ENCODE measurements at regions not wholly inside any gene's neighbourhood (a gene's known extent, or its start where the extent isn't known, plus 50 kb on each side); places are given as distances from the start of the nearest gene placed in this dataset.
"Not testable (repeated sequence)": the region's sequence is repeated elsewhere in the genome, so short reads cannot be mapped to it uniquely, and the experiment has no call there.

GRCh38 chr2:90292451-90292850 lies 1601.0 kb downstream of the RPIA start:
- not testable (repeated sequence) for H3K9me3 ChIP-seq (ENCODE audit: control insufficient read depth, low read length); H3K9ac ChIP-seq; H3K79me2 ChIP-seq

GRCh38 chr2:90293224-90293623 lies 1601.8 kb downstream of the RPIA start:
- not testable (repeated sequence) for H3K36me3 ChIP-seq (ENCODE audit: control insufficient read depth, insufficient read depth, low read length); H3K4me1 ChIP-seq; H3K27ac ChIP-seq; H3K4me2 ChIP-seq (ENCODE audit: low read length); H2AFZ ChIP-seq; H3K79me2 ChIP-seq; H3K9ac ChIP-seq; H3K9me3 ChIP-seq (ENCODE audit: control insufficient read depth, low read length); H3K27me3 ChIP-seq (ENCODE audit: control insufficient read depth, insufficient read depth, low read length); H3K4me3 ChIP-seq (ENCODE audit: low read depth, low read length)

More at GRCh38 chr2:90292451-90292850, 1601.0 kb downstream of the RPIA start:
- not testable (repeated sequence) for H2AFZ ChIP-seq; H3K27me3 ChIP-seq (ENCODE audit: control insufficient read depth, insufficient read depth, low read length); H3K4me1 ChIP-seq; H3K27ac ChIP-seq; H3K36me3 ChIP-seq (ENCODE audit: control insufficient read depth, insufficient read depth, low read length); H3K4me3 ChIP-seq (ENCODE audit: low read depth, low read length); H3K4me2 ChIP-seq (ENCODE audit: low read length)

DNA sequence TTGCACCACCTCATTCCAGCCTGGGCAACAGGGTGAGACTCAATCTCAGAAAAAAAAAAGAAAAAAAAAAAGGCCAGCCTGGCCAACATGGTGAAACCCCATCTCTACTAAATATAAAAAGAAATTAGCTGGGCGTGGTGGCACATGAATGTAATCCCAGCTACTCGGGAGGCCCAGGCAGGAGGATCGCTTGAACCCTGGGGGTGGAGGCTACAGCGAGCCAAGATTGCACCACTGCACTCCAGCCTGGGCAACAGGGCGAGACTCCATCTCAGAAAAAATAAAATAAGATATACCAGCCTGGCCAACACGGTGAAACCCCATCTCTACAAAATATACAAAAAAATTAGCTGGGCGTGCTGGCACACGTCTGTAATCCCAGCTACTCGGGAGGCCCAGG lies 1602.3 kb downstream of the RPIA start:
- not testable (repeated sequence) for H3K27me3 ChIP-seq (ENCODE audit: control insufficient read depth, insufficient read depth, low read length); H3K9me3 ChIP-seq (ENCODE audit: control insufficient read depth, low read length); H3K79me2 ChIP-seq; H3K4me1 ChIP-seq; H3K36me3 ChIP-seq (ENCODE audit: control insufficient read depth, insufficient read depth, low read length); H3K9ac ChIP-seq; H3K4me3 ChIP-seq (ENCODE audit: low read depth, low read length); H3K4me2 ChIP-seq (ENCODE audit: low read length); H2AFZ ChIP-seq; H3K27ac ChIP-seq

DNA sequence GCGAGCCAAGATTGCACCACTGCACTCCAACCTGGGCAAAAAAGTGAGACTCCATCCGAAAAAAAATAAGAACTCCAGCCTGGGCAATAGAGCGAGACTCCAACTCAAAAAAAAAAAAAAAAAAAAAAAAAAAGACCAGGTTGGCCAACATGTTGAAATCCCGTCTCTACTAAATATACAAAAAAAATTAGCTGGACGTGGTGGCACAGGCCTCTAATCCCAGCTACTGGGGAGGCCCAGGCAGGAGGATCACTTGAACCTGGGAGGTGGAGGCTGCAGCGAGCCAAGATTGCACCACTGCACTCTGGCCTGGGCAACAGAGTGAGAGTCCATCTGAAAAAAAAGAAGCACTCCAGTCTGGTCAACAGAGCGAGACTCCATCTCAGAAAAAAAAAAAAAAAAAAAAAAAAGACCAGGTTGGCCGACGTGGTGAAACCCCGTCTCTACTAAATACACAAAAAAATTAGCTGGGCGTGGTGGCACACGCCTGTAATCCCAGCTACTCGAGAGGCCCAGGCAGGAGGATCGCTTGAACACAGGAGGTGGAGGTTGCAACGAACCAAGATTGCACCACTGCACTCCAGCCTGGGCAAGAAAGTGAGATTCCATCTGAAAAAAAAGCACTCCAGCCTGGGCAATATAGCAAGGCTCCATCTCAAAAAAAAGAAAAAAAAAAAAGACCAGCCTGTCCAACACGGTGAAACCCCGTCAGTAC lies 1603.7 kb downstream of the RPIA start:
- not testable (repeated sequence) for H3K9ac ChIP-seq; H3K4me3 ChIP-seq (ENCODE audit: low read depth, low read length); H3K27ac ChIP-seq; H3K4me1 ChIP-seq; H3K4me2 ChIP-seq (ENCODE audit: low read length); H2AFZ ChIP-seq; H3K79me2 ChIP-seq; H3K9me3 ChIP-seq (ENCODE audit: control insufficient read depth, low read length); H3K36me3 ChIP-seq (ENCODE audit: control insufficient read depth, insufficient read depth, low read length); H3K27me3 ChIP-seq (ENCODE audit: control insufficient read depth, insufficient read depth, low read length)

DNA sequence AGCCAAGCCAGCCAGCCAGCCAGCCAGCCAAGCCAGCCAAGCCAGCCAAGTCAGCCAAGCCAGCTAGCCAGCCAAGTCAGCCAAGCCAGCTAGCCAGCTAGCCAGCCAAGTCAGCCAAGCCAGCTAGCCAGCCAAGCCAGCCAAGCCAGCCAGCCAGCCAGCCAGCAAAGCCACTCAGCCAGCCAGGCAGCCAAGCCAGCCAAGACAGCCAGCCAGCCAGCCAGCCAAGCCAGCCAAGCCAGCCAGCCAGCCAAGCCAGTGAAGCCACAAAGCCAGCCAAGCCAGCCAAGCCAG lies 1605.0 kb downstream of the RPIA start:
- not testable (repeated sequence) for H3K27me3 ChIP-seq (ENCODE audit: control insufficient read depth, insufficient read depth, low read length); H3K9me3 ChIP-seq (ENCODE audit: control insufficient read depth, low read length); H3K27ac ChIP-seq; H3K4me1 ChIP-seq; H3K9ac ChIP-seq; H3K4me3 ChIP-seq (ENCODE audit: low read depth, low read length); H3K79me2 ChIP-seq; H3K36me3 ChIP-seq (ENCODE audit: control insufficient read depth, insufficient read depth, low read length); H2AFZ ChIP-seq; H3K4me2 ChIP-seq (ENCODE audit: low read length)

- H3K79me2 ChIP-seq; H3K27me3 ChIP-seq (ENCODE audit: control insufficient read depth, insufficient read depth, low read length); H3K9ac ChIP-seq; H3K9me3 ChIP-seq (ENCODE audit: control insufficient read depth, low read length); H3K4me1 ChIP-seq; H3K27ac ChIP-seq; H2AFZ ChIP-seq; H3K4me3 ChIP-seq (ENCODE audit: low read depth, low read length); H3K36me3 ChIP-seq (ENCODE audit: control insufficient read depth, insufficient read depth, low read length); H3K4me2 ChIP-seq (ENCODE audit: low read length): not testable (repeated sequence)
Measured at GRCh38 chr2:90297701-90298100, 1606.2 kb downstream of the RPIA start.

DNA sequence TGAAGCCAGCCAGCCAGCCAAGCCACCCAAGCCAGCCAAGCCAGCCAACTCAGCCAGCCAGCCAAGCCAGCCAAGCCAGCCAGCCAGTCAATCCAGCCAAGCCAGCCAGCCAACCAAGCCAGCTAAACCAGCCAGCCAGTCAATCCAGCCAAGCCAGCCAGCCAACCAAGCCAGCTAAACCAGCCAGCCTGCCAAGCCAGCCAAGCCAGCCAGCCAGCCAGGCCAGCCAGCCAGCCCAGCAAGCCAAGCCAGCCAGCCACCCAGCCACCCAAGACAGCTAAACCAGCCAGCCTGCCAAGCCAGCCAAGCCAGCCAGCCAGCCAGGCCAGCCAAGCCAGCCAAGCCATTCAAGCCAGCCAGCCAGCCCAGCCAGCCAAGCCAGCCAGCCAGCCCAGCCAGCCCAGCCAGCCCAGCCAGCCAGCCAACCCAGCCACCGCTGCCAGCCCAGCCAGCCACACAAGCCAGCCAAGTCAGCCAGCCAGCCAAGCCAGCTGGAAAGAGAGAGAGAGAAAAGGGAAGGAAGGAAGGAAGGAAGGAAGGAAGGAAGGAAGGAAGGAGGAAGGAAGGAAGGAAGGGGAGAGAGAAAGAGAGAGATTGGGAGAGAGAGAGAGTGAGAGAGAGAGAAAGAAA lies 1606.8 kb downstream of the RPIA start:
- not testable (repeated sequence) for H3K27me3 ChIP-seq (ENCODE audit: control insufficient read depth, insufficient read depth, low read length); H3K4me1 ChIP-seq; H3K4me2 ChIP-seq (ENCODE audit: low read length); H3K9ac ChIP-seq; H3K79me2 ChIP-seq; H3K9me3 ChIP-seq (ENCODE audit: control insufficient read depth, low read length); H3K4me3 ChIP-seq (ENCODE audit: low read depth, low read length); H2AFZ ChIP-seq; H3K36me3 ChIP-seq (ENCODE audit: control insufficient read depth, insufficient read depth, low read length); H3K27ac ChIP-seq

GRCh38 chr2:90298983-90299382 lies 1607.5 kb downstream of the RPIA start:
- not testable (repeated sequence) for H2AFZ ChIP-seq; H3K79me2 ChIP-seq; H3K4me2 ChIP-seq (ENCODE audit: low read length); H3K4me1 ChIP-seq; H3K36me3 ChIP-seq (ENCODE audit: control insufficient read depth, insufficient read depth, low read length); H3K9me3 ChIP-seq (ENCODE audit: control insufficient read depth, low read length); H3K9ac ChIP-seq; H3K4me3 ChIP-seq (ENCODE audit: low read depth, low read length); H3K27ac ChIP-seq; H3K27me3 ChIP-seq (ENCODE audit: control insufficient read depth, insufficient read depth, low read length)

DNA sequence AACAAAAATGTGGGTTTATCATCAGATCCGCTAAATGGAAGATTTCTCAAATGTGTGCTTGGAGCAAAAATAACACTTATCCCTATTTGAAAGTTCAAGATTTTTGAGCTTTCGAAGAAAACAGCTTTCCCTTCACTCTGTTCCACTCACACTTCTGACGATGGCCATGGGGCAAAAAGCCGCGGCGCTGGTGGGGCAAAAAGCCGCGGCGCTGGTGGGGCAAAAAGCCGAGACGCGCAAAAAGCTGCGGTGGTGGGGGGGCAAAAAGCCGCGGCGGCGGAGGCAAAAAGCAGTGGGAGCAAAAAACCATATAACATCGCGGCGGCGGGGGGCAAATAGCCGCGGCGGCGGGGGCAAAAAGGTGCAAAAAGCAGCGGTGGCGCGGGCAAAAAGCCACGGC lies 1631.5 kb downstream of the RPIA start:
- not testable (repeated sequence) for H3K4me2 ChIP-seq (ENCODE audit: low read length); H3K4me1 ChIP-seq; H3K9me3 ChIP-seq (ENCODE audit: control insufficient read depth, low read length); H3K4me3 ChIP-seq (ENCODE audit: low read depth, low read length); H3K9ac ChIP-seq; H3K27ac ChIP-seq; H3K27me3 ChIP-seq (ENCODE audit: control insufficient read depth, insufficient read depth, low read length); H2AFZ ChIP-seq; H3K79me2 ChIP-seq; H3K36me3 ChIP-seq (ENCODE audit: control insufficient read depth, insufficient read depth, low read length)

- H3K4me2 ChIP-seq (ENCODE audit: low read length); H3K9me3 ChIP-seq (ENCODE audit: control insufficient read depth, low read length); H3K79me2 ChIP-seq; H3K4me3 ChIP-seq (ENCODE audit: low read depth, low read length); H3K4me1 ChIP-seq; H2AFZ ChIP-seq; H3K36me3 ChIP-seq (ENCODE audit: control insufficient read depth, insufficient read depth, low read length); H3K27me3 ChIP-seq (ENCODE audit: control insufficient read depth, insufficient read depth, low read length); H3K27ac ChIP-seq; H3K9ac ChIP-seq: not testable (repeated sequence)
Measured at GRCh38 chr2:90323612-90324558, 1632.4 kb downstream of the RPIA start.

DNA sequence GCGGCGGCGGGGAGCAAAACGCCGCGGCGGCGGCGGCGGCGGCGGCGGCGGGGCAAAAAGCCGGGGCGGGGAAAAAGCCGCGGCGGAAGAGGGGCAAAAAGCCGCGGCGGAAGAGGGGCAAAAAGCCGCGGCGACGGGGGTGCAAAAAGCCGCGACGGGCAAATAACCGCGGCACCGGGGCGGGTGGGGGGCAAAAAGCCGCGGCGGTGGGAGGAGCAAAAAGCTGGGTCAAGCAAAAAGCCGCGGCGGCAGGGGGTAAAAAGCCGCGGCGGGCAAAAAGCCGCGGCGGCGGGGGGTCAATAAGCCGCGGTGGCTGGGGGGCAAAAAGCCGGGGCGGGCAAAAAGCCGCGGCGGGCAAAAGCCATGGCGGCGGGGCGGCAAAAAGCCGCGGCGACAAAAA lies 1633.2 kb downstream of the RPIA start:
- not testable (repeated sequence) for H3K4me1 ChIP-seq; H3K9me3 ChIP-seq (ENCODE audit: control insufficient read depth, low read length); H3K27me3 ChIP-seq (ENCODE audit: control insufficient read depth, insufficient read depth, low read length); H3K4me2 ChIP-seq (ENCODE audit: low read length); H3K9ac ChIP-seq; H3K36me3 ChIP-seq (ENCODE audit: control insufficient read depth, insufficient read depth, low read length); H2AFZ ChIP-seq; H3K79me2 ChIP-seq; H3K4me3 ChIP-seq (ENCODE audit: low read depth, low read length); H3K27ac ChIP-seq
